NCI-H460 (cell line): ENCODE measurements at regions not wholly inside any gene's neighbourhood (a gene's known extent, or its start where the extent isn't known, plus 50 kb on each side); places are given as distances from the start of the nearest gene placed in this dataset.

Experiments
- DNase-seq: peaks from one replicate; pipeline ENCODE4 v3.0.0-alpha.2; 2016; ENCODE audit warnings: low read depth; ENCODE audit errors: extremely low read depth

- no peak for DNase-seq
Observed at GRCh38 chr10:56934515-56934914, 573.5 kb upstream of the ZWINT start.

GRCh38 chr10:56928714-56929113 is 567.7 kb upstream of the ZWINT start:
- DNase-seq = no peak

GRCh38 chr10:56927701-56928100 is 566.6 kb upstream of the ZWINT start:
- no peak for DNase-seq

GRCh38 chr10:56920601-56921261 is 559.7 kb upstream of the ZWINT start:
- no peak for DNase-seq

- DNase-seq = no peak
Observed at GRCh38 chr10:56912043-56912442, 551.0 kb upstream of the ZWINT start.

- DNase-seq = no peak
Observed at GRCh38 chr10:56905051-56905450, 544.0 kb upstream of the ZWINT start.

- no peak for DNase-seq
Observed at GRCh38 chr10:56902554-56902953, 541.5 kb upstream of the ZWINT start.

GRCh38 chr10:56895306-56895705 is 534.2 kb upstream of the ZWINT start:
- DNase-seq = no peak

GRCh38 chr10:56881218-56881617 is 520.2 kb upstream of the ZWINT start:
- DNase-seq = no peak

- no peak for DNase-seq
Observed at GRCh38 chr10:56880606-56881005, 519.5 kb upstream of the ZWINT start.

GRCh38 chr10:56874950-56875349 is 513.9 kb upstream of the ZWINT start:
- DNase-seq = no peak

GRCh38 chr10:56871160-56871668 is 510.2 kb upstream of the ZWINT start:
- no peak for DNase-seq

GRCh38 chr10:56867236-56867635 is 506.2 kb upstream of the ZWINT start:
- no peak for DNase-seq

- DNase-seq = no peak
Observed at GRCh38 chr10:56856569-56856968, 495.5 kb upstream of the ZWINT start.

- no peak for DNase-seq
Observed at GRCh38 chr10:56844978-56845529, 484.0 kb upstream of the ZWINT start.

GRCh38 chr10:56836659-56837058 is 475.6 kb upstream of the ZWINT start:
- no peak for DNase-seq

GRCh38 chr10:56831681-56832080 is 470.6 kb upstream of the ZWINT start:
- no peak for DNase-seq

GRCh38 chr10:56823849-56824248 is 462.8 kb upstream of the ZWINT start:
- DNase-seq = no peak

- no peak for DNase-seq
Observed at GRCh38 chr10:56805022-56805421, 444.0 kb upstream of the ZWINT start.

GRCh38 chr10:56785292-56785691 is 424.2 kb upstream of the ZWINT start:
- no peak for DNase-seq

- no peak for DNase-seq
Observed at GRCh38 chr10:56782503-56782902, 421.4 kb upstream of the ZWINT start.

GRCh38 chr10:56771343-56771742 is 410.3 kb upstream of the ZWINT start:
- DNase-seq = no peak

GRCh38 chr10:56763090-56763489 is 402.0 kb upstream of the ZWINT start:
- no peak for DNase-seq
